IPS-NIHi7 (cell line): ENCODE measurements at regions not wholly inside any gene's neighbourhood (a gene's known extent, or its start where the extent isn't known, plus 50 kb on each side); places are given as distances from the start of the nearest gene placed in this dataset.
"Not testable (repeated sequence)": the region's sequence is repeated elsewhere in the genome, so short reads cannot be mapped to it uniquely, and the experiment has no call there.

ENCODE experiments used
- DNase-seq: peaks from one replicate; pipeline ENCODE4 v3.0.0; 2012; ENCODE audit warnings: mixed read lengths; ENCODE audit errors: extremely low spot score

DNA sequence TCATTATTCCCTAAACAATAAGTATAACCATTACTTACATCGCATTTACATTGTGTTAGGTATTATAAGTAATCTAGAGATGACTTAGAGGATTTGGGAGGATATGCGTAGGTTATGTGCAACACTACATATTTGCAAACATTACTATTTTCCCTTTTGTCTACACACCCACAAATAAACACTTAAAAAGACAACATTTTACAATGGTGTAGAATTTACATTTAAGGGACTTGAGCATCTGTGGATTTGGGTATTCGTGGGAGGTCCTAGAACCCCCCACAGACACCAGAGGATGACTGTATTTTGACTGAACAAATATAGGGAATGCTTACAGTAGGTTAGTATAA lies 220.2 kb upstream of the MYO3A start:
- DNase-seq = no peak

DNA sequence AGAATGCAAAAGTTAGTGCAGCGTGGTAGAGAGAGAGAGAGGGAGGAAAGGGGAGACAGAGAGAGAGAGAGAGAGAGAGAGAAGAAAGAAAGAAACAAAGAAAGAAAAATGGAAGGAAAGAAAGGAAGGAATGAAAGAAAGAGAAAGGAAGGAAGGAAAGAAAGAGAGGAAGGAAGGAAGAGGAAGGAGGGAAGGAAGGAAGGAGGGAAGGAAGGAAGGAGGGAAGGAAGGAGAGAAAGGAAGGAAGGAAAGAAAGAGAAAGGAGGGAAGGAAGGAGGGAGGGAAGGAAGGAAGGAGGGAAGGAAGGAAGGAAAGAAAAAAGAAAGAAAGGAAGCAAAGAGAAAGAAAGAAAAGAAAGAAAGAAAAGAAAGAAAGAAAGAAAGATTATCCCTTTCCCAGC lies 209.8 kb upstream of the MYO3A start:
- DNase-seq = no peak

DNA sequence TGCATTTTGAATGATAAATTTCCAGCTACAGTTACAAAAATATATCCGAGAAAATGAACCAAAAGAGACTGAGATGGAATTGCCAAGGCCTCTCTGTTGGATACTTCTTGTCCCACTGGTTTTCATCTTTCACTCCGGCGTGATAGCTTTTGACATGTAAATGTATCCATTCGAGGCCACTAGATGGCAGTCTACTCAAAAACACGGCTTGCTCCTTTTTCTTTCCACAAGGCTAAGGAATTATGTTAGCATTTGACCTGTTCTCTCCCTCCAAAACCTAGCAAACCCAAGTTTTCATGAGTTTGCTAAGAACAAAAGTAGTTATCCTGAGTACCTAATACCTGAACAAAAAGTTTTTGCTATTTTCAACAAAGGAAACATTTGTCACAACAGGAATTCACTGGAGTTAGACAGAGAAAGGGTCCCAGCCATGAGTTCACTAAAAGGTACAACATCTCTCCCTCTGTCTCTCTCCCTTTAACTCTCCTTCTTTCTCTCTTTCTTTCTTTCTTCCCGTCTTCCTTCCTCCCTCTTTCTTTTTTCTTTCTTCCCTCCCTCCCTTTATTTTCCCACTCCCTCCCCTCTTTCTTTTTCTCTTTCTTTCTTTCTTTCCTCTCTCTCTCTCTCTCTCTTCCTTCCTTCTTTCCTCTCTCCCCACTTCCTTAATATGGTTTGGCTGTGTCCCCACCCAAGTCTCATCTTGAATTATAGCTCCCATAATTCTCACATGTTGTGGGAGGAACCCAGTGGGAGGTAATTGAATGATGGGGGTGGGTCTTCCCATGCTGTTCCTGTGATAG lies 207.9 kb upstream of the MYO3A start:
- DNase-seq = peak; percentile 68

DNA sequence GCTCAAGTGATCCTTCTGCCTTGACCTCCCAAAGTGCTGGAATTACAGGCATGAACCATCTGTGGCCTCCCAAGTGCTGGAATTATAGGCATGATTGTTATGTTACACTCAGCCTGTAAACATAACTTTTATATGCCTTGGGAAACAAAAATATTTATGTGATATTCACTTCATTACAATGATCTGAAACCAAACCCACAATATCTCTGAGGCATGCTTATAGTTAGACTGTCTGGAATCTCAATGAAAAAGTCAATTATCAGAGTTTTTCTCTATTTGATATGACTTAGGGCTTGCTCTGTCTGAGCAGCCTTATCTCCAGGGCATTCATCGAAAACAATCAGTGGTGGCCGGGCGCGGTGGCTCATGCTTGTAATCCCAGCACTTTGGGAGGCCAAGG lies 195.3 kb upstream of the MYO3A start:
- DNase-seq = no peak

DNA sequence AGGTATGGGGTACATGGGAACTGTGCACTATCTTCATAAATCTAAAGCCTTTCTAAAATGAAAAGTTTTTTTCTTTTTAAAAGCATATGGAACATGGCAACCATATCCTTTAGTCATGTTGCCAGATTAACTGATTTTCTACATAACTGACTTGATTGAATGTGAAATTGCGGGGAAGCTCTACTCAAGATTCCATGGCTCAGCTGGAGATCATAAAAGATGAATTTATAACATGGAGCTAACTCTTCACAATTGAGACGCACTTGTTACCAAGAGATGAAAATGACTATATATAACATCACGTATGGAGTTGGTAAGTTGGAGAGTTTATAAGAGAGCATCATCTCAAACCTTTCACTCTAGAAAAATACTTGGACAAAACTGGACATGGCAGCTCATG lies 190.2 kb upstream of the MYO3A start:
- no peak for DNase-seq

DNA sequence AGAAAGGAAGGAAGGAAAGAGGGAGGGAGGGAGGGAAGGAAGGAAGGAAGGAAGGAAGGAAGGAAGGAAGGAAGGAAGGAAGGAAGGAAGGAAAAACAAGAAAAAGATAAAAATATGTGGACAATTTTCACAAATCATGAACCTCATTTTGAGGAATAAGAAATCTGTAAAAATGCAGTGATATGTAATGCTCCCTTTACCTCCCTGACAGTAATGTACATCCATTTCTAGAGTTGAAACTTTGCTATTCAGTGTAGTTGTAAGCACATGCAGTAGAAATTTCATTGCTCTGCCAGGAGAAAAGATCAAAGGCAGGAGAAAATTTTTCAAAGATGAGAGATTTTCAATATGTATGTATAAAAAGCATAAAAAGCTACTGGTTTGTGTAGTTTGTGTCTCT lies 189.5 kb upstream of the MYO3A start:
- DNase-seq = no peak

DNA sequence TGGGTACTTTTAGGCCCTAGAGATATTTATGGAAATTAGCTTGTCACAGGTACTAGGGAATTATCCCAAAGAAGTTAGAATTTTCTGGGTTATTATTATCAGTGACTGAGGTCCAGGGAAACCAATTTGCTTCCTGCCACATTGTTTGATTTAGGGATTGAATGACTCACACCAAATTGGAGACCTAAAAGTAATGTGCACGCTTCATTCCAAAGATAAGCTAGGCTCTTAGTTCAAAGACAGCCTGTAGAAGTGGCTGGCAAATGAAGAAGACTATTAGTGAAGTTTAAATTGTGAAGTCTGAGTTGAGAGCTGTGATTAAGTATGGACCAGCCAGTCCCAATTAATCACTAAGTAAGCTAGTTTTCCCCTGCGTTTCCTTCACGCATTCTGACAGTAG lies 188.1 kb upstream of the MYO3A start:
- DNase-seq = no peak

DNA sequence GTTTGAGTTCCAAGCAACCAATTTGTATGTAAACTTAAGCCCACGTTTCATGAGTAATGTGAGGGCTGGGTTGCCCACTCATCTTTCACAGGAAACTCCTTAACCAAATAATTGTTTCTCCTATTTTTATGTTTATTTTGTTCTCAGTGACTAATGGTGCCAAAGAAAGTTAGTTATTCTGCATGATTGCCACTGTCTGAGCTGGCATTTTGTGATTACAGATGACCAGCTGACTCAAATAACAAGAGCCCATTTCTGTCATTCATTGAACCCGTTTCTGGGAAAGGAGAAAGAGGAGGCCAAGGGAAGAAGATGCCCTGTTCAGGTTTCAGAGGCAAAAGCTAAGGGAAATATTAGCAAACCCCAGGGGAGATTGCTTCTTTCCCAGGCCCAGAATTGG lies 186.9 kb upstream of the MYO3A start:
- no peak for DNase-seq

DNA sequence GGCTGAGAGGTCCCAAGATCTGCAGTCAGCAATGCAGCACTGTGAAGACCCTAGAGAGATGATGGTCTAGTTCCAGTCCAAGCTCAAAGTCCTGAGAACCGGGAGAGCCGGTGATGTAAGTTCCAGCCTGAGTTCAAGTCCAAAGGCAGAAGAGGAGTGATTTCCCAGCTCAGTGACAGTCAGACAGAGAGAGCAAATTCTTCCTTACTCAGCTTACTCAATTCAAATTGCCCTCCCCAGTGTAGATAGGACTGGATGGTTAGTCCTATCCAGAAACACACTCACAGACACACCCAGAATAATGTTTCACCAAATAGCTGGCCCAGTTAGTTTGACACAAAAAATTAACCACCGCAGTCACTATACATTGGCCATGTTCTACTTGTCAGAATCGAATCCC lies 185.5 kb upstream of the MYO3A start:
- no peak for DNase-seq

DNA sequence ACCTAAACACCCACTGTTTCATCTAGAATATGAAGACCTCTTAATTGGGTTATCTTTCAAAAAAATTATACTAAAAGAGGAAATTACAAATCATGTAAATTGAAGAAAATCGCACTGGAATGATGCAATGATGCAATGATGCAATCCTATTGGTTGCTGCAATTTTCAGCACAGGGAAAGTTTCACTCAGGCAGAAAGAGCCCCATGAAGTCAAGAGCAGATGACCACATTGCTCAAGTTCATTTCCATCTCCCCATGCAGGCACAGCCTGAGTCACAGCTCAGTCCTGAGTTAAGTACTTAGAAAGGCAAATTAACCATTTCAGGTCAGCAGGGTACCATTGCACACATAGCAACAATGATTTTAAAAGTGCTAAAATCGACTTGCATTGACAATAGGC lies 180.3 kb upstream of the MYO3A start:
- no peak for DNase-seq

DNA sequence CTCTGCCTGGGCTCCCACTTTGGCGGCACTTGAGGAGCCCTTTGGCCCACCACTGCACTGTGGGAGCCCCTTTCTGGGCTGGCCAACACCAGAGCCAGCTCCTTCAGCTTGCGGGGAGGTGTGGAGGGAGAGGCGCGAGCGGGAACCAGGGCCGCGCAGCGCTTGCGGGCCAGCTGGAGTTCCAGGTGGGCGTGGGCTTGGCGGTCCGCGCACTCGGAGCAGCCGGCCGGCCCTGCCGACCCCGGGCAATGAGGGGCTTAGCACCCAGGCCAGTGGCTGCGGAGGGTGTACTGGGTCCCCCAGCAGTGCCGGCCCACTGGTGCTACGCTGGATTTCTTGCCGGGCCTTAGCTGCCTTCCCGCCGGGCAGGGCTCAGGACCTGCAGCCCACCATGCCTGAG lies 178.2 kb upstream of the MYO3A start:
- DNase-seq = not testable (repeated sequence)

DNA sequence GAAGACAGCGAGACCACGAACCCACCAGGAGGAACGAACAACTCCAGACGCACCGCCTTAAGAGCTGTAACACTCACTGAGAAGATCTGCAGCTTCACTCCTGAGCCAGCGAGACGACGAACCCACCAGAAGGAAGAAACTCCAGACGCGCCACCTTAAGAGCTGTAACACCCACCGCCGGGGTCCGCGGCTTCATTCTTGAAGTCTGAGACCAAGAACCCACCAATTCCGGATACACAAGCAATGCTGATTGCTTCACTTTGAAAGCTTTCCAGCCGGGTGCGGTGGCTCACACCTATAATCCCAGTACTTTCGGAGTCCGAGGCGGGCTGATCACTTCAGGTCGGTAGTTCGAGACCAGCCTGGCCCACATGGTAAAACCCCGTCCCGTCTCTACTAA lies 177.2 kb upstream of the MYO3A start:
- DNase-seq = no peak

DNA sequence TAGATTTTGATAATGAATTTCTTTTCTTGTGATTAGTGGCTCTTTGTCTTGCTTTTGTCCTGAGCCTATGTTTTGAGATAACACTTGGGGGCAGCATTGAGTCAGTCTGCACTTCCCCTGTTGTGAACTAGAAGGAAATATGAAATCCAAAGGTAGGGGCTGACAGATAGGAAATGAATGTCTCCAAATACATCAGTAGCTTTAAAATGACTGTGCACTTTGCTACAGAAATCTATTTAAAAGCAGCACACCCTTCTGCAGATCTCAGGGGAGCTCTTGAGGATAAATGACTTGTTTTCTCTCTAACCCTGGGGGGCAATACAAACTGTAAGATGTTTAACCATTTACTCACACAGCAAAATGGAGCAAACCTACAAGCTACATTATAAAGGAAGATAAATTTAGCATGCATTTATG lies 176.0 kb upstream of the MYO3A start:
- DNase-seq = peak; percentile 59

DNA sequence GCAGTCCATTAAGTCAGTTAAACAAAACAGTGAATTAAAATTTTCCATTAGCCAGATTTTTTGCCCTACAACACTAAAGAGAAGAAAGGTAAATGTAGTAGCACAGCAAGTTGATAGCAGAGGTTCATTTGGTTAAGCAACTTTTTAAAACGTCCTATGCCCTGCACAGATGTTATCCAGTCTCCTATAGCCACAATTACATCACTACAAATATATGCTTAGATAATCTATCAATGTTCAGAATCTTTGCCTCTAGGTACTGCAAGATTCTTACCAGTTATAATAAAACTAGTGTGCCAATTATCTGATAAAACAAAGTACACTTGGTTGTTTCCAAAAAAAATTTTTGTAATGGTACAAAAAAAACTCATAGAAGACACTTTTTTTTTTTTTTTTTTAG lies 175.5 kb upstream of the MYO3A start:
- no peak for DNase-seq

DNA sequence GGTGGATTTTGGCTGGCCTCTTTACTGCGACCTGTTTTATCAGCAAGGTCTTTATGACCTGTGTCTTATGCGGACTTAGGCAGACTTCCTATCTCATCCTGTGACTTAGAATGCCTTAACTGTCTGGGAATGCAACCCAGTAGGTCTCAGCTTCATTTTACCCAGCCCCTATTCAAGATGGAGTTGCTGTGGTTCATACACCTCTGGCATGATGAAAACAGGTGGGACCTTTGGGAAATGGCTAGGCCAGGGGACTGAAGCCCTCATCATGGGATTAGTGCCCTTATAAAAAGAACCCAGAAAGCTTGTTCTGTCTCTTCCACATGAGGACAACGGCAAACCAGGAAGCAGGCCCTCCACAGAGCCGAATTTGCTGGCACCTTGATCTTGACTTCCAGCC lies 172.1 kb upstream of the MYO3A start:
- no peak for DNase-seq

DNA sequence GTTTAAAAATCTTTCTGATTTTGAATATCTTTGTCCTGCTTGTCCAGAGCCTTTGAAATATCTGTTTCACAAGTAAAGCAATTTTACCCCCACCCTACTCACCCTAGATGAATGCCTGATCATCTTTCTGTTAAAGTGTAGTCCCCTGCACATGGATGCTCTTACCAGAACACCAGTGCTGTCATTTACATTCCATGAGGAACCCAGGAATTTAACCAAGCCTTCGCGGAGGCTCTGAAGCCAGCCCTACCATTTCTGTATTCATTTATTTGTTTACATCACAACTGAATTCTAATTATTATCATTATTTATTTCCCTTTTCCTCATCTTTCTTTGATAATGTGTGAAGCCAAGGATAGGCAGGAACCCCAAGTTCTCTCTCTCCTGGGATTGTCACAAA lies 167.8 kb upstream of the MYO3A start:
- peak; percentile 20 for DNase-seq

DNA sequence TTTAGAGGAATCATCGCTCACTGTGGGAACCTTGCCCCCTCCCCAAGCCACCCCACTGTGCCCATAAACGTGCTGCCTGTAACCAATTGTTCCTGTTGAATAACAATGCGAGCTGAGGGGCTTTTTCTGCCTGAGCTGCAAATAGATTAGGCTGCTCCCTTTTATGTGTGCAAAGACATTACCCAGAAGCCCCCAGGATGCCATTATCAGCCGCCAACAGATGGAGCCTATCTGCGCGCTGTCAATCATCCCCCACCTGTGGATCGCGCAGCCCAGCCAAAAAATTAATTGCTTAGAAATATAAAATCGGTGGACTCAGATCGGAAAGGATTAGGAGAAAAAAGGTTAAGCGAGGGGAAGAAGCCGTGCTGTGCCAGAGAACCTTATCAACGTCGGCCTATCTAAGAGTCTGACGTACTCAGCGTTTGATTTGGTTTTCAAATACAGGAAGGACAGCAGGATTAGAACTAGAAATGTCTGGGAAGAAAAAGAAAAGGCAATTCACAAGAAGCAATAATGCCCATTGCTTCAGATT lies 167.3 kb upstream of the MYO3A start:
- DNase-seq = peak; percentile 78

DNA sequence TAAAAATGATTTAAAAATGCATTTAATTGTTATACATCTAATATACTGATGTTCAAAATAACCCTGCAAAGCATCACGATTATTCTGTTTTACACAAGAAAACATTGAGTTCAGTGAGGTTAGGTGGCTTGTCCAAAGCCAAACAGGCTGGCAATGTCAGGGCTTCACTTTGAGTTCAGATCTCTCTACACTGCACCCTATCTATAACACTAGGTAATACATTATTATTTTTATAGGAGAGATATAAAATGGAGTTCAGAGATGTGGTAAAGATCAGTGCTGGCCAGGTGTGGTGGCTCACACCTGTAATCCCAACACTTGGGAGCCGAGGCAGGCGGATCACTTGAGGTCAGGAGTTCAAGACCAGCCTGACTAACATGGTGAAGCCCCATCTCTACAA lies 165.9 kb upstream of the MYO3A start:
- peak; percentile 17 for DNase-seq

DNA sequence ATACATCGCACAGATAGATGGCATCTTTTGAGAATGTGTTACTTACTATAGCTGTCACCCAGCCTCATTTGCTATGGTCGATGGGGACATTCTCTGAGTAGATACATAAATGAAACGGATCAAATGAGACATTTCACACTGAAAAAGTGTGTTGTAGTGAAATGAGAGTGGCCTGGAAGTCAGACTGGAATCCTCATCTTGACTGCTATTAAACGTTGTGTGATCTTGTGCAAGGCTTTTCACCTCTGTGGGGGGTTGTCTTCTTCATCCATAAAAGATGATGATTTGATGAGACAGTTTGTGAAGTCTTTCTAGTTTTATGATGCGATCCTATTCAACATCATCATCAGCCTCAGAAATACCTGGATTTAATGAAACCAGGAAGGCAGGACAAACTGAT lies 155.4 kb upstream of the MYO3A start:
- DNase-seq = no peak

DNA sequence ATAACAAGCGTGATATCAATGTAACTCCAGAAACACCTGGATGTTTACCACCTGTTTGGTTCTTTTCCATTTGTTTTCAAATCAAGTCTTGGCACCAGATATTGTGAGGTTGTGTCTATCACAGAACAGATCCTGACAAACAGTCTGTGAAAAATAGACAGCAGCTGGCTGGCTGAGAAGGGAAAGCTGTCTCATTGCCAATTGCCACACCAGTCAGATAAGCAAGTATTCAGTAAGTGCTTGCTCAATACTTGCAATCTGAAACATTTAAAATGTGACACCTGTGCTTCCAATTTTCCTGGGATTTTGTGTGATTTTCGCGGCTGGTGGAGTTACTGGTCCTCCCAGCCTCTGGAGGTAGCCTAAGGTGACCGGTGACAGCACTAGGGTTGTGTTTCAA lies 147.9 kb upstream of the MYO3A start:
- no peak for DNase-seq

DNA sequence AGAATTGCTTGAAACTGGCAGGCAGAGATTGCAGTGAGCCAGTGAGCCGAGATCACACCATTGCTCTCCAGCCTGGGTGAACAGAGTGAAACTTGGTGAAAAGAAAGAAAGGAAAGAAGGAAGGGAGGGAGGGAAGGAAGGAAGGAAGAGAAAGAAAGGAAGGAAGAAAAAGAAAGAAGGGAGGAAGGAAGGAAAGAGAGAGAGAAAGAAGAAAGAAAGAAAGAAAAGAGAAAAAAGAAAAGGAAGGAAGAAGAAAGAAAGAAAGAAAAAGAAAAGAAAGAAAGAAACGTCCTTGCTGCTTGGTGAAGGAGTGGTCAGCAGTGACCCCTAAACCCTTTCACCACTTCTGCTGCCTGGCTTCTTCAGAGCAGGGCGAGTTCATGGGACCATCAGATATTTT lies 147.1 kb upstream of the MYO3A start:
- DNase-seq = no peak

DNA sequence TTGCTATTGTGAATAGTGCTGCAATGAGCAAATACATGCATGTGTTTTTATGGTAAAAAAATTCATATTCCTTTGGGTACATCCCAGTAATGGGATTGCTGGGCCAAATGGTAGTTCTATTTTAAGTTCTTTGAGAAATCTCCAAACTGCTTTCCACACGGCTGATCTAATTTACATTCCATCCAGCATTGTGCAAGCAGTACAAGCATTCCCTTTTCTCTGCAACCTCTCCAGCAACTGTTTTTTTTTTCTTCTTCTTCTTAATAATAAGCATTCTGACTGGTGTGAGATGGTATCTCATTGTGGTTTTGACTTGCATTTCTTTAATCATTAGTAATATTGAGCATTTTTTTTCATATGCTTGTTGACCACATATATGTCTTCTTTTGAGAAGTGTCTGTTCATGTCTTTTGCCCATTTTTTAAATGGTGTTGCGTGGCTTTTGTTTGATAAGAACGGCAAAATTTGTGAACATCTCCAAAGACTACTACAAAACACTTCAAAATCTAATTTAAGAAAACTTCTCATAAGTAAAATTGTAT lies 136.1 kb upstream of the MYO3A start:
- no peak for DNase-seq

DNA sequence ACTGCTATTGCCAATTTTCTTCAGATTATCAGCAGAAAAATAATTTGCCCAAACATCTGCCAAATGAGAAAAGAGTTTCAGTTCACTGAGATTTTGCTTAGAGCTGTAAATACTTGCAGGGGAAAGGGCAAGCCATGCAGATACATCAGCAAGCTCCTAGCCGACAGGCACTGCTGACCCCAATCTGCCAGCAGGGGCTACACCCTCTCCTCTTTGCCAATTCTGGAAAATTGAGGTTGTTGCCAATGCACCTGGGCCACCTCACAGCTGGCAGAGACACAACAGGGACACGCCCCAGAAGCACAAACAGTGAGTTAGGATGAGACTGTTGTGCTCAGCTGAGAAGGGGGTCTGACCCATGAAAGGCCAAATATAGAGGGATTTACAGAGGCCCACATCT lies 129.5 kb upstream of the MYO3A start:
- DNase-seq = peak; percentile 16

DNA sequence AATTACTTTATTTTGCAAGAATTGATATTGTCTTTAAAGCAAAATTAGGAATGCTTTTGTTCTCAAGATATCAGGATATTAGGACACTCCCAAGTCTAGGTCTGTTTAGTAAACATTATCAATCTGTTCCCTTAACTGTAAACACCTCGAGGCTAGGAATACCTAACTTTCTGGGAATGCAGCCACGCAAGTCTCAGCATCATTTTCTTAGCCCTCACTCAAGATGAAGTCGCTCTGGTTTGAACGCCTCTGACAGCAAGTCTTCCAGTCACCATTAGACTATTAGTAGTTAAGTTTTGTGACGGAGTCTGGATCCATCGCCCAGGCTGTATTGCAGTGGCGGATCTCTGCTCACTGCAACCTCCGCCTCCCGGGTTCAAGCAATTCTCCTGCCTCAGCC lies 128.0 kb upstream of the MYO3A start:
- no peak for DNase-seq
